SU-DHL-6 (cell line): ENCODE measurements at regions not wholly inside any gene's neighbourhood (a gene's known extent, or its start where the extent isn't known, plus 50 kb on each side); places are given as distances from the start of the nearest gene placed in this dataset.

Experiments used
- H2AFZ ChIP-seq: fragments of 200-600 bp; sonication (generic); 2 replicates; pipeline ENCODE4 v1.6.1; 2014; ENCODE audit warnings: low read depth, mild to moderate bottlenecking, moderate library complexity, mixed read lengths, antibody characterized with exemption, low read length; ENCODE audit not compliant: severe bottlenecking
- H3F3A ChIP-seq: fragments of 200-600 bp; shearing (Covaris generic); 2 replicates; pipeline ENCODE4 v1.6.0; 2016; ENCODE audit warnings: antibody characterized with exemption, mild to moderate bottlenecking; ENCODE audit not compliant: insufficient read depth
- H3K27ac ChIP-seq: fragments of 200-600 bp; sonication (generic); 2 replicates; pipeline ENCODE4 v1.5.1; 2016; ENCODE audit warnings: low read depth, mild to moderate bottlenecking, low read length, moderate library complexity, mixed read lengths
- H3K27me3 ChIP-seq: fragments of 200-600 bp; sonication (generic), shearing (Covaris generic); 2 replicates; pipeline ENCODE4 v1.6.0; 2014; ENCODE audit warnings: mild to moderate bottlenecking, low read length
- H3K36me3 ChIP-seq: fragments of 200-600 bp; sonication (generic); 2 replicates; pipeline ENCODE4 v1.6.1; 2014; ENCODE audit warnings: mild to moderate bottlenecking, low read length, mixed read lengths
- H3K4me2 ChIP-seq: fragments of 300-600, 200-600 bp; shearing (Covaris generic), sonication (generic); 2 replicates; pipeline ENCODE4 v1.6.0; 2014; ENCODE audit warnings: low read length, low read depth, mild to moderate bottlenecking; ENCODE audit not compliant: poor library complexity, severe bottlenecking
- H3K4me3 ChIP-seq: fragments of 200-600 bp; sonication (generic); 2 replicates; pipeline ENCODE4 v1.5.1; 2014; ENCODE audit warnings: antibody characterized with exemption, low read length, mild to moderate bottlenecking, mixed read lengths; ENCODE audit not compliant: insufficient read depth, poor library complexity, severe bottlenecking
- H3K79me2 ChIP-seq: fragments of 200-600 bp; sonication (generic); 2 replicates; pipeline ENCODE4 v1.6.1; 2014; ENCODE audit warnings: mild to moderate bottlenecking, low read length, moderate library complexity; ENCODE audit not compliant: insufficient read depth
- H3K9ac ChIP-seq: fragments of 200-600 bp; sonication (generic); 2 replicates; pipeline ENCODE4 v1.7.0; 2014; ENCODE audit warnings: mild to moderate bottlenecking, low read length
- H3K9me2 ChIP-seq: fragments of 200-600 bp; sonication (generic); replicated peaks from 2 replicates; pipeline ENCODE4 v1.6.1; 2014; ENCODE audit warnings: low read length; ENCODE audit not compliant: insufficient read depth
- H3K9me3 ChIP-seq: fragments of 200-600 bp; sonication (generic); 2 replicates; pipeline ENCODE4 v1.6.1; 2014; ENCODE audit warnings: low read length, mixed read lengths; ENCODE audit not compliant: insufficient read depth
- H4K20me1 ChIP-seq: fragments of 200-600 bp; sonication (generic); 2 replicates; pipeline ENCODE4 v1.6.1; 2014; ENCODE audit warnings: low read depth, mild to moderate bottlenecking, antibody characterized with exemption, low read length, moderate library complexity, mixed read lengths
- EZH2phosphoT487 ChIP-seq: fragments of 200-600 bp; sonication (generic), shearing (Covaris generic); conservative IDR thresholded peaks from 2 replicates; pipeline ENCODE4 v1.6.1; 2018; ENCODE audit warnings: mild to moderate bottlenecking, antibody characterized with exemption, low read length, moderate library complexity, mixed read lengths
- TF ChIP-seq, protein P1 (sequence below): fragments of 200-600 bp; sonication (generic); IDR thresholded peaks from one replicate; pipeline ENCODE4 v1.5.1; 2017; ENCODE audit warnings: antibody characterized with exemption, mild to moderate bottlenecking, low read length, moderate library complexity; ENCODE audit not compliant: insufficient read depth, poor library complexity, severe bottlenecking

DNA sequence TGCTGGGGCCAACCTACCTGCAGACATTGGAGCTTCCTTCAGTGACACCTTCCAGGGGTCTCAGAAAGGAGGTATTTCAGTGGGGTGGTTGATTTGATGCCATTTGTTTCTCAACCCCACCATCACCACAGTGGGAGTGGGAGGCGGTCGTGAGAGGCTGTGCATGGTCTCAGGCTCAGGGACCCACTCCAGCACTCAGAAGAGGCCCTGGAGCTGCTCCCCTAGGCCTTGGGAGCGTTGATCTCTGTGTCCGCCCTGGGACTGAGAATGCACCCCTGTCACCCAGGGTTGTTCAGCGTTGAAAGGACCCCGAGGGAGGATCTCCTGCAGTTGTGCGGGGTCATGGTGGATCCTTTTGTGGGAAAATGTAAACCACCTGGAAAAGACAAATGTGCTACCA lies 410.6 kb downstream of the GLRX3 start:
- H3F3A ChIP-seq, result no peaks in the 10 kb centered on the region
- H3K79me2 ChIP-seq, result no peaks in the 10 kb centered on the region
- H2AFZ ChIP-seq, result no peak overlapping the region
- no peak overlapping the region for H3K9ac ChIP-seq
- H3K27ac ChIP-seq, result no peak overlapping the region
- H3K36me3 ChIP-seq, result no peaks in the 10 kb centered on the region
- no peak for TF ChIP-seq EZH2phosphoT487
- TF ChIP-seq, protein P1, sequence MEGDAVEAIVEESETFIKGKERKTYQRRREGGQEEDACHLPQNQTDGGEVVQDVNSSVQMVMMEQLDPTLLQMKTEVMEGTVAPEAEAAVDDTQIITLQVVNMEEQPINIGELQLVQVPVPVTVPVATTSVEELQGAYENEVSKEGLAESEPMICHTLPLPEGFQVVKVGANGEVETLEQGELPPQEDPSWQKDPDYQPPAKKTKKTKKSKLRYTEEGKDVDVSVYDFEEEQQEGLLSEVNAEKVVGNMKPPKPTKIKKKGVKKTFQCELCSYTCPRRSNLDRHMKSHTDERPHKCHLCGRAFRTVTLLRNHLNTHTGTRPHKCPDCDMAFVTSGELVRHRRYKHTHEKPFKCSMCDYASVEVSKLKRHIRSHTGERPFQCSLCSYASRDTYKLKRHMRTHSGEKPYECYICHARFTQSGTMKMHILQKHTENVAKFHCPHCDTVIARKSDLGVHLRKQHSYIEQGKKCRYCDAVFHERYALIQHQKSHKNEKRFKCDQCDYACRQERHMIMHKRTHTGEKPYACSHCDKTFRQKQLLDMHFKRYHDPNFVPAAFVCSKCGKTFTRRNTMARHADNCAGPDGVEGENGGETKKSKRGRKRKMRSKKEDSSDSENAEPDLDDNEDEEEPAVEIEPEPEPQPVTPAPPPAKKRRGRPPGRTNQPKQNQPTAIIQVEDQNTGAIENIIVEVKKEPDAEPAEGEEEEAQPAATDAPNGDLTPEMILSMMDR, result no peak
- no peaks in the 10 kb centered on the region for H4K20me1 ChIP-seq
- H3K27me3 ChIP-seq, result no peaks in the 10 kb centered on the region
- H3K9me3 ChIP-seq, result no peaks in the 10 kb centered on the region
- H3K4me3 ChIP-seq, result no peak overlapping the region
- no peaks in the 10 kb centered on the region for H3K9me2 ChIP-seq
- H3K4me2 ChIP-seq, result no peak overlapping the region

DNA sequence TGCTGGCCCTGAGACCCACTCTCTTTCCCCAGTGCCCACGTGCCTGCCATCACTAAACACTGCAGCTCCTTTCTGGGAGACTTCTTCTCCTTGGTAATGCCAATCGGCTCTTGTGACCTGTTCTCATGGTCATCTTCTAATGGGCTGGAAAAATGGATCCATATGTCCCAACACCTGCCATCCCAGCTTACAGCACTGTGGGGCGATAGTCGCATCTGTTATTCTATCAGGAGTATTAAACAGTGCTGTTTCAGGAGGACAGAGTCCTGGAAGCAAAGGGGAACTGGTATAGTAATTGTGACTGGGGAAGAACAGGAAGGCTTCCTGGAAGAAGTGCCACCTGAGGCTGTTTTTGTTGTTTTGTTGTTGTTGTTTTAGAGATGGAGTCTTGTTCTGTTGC lies 411.2 kb downstream of the GLRX3 start:
- no peak overlapping the region for H3K9ac ChIP-seq
- no peak overlapping the region for H3K4me3 ChIP-seq
- TF ChIP-seq, protein P1, result no peak
- TF ChIP-seq EZH2phosphoT487, result no peak
- H4K20me1 ChIP-seq, result no peaks in the 10 kb centered on the region
- H3K79me2 ChIP-seq, result no peaks in the 10 kb centered on the region
- no peak overlapping the region for H3K4me2 ChIP-seq
- H3K9me3 ChIP-seq, result no peaks in the 10 kb centered on the region
- no peaks in the 10 kb centered on the region for H3K9me2 ChIP-seq
- H3K27me3 ChIP-seq, result no peaks in the 10 kb centered on the region
- H3F3A ChIP-seq, result no peaks in the 10 kb centered on the region
- H3K36me3 ChIP-seq, result no peaks in the 10 kb centered on the region
- no peak overlapping the region for H3K27ac ChIP-seq
- no peak overlapping the region for H2AFZ ChIP-seq

DNA sequence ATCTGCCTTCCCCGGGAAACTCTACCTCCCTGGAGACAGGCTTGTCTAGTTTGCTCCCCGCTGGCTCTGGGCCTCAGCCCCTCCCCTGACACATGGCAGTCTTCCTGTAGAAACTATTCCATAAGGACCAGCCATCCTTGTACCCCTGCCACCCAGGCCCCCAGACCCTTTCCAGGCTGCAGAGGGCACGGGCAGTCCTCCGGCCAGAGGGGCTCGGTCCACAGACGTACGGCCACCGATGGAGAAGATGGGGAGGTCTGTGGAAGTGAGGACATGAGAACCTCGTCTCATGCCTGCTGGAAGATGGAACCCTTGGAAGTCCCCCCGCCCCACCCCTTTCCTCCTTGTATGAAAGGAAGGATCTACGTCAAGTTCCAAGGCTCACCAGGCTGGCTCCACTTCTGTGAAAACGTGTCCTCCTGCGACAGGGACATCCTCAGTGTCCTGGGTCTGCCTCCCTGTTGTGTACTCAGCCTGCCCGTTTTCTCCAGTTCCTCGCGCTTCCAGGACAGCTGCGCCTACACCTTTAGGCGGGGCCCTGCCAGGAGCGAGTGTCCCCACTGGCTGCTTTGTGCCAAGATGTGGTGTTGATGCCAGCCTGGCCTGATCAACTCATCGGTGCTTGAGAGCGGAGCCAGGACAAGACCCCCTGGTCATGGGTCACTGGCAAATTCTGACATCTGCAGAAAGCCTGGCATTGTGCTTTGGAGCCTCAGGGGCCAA lies 414.9 kb downstream of the GLRX3 start:
- Histone ChIP-seq H2AFZ (no peak overlapping the region), H3K79me2 (no peaks in the 10 kb centered on the region), H3K4me2 (no peak overlapping the region), H3F3A (no peaks in the 10 kb centered on the region), H3K9ac (no peak overlapping the region), H3K9me2 (no peaks in the 10 kb centered on the region), H4K20me1 (no peaks in the 10 kb centered on the region), H3K4me3 (no peak overlapping the region), H3K27ac (no peak overlapping the region), H3K36me3 (no peaks in the 10 kb centered on the region), H3K9me3 (no peaks in the 10 kb centered on the region), H3K27me3 (no peaks in the 10 kb centered on the region)
- no peak for TF ChIP-seq EZH2phosphoT487
- TF ChIP-seq, protein P1, result no peak
